HL-60 (cell line): ENCODE measurements at regions not wholly inside any gene's neighbourhood (a gene's known extent, or its start where the extent isn't known, plus 50 kb on each side); places are given as distances from the start of the nearest gene placed in this dataset.

Source experiments
- GABPA ChIP-seq: IDR thresholded peaks from 2 replicates; pipeline ENCODE4 v1.6.1; 2012; ENCODE audit warnings: low read depth
- POLR2AphosphoS5 ChIP-seq: IDR thresholded peaks from 2 replicates; pipeline ENCODE4 v1.6.1; 2012; ENCODE audit warnings: low read depth
- SPI1 ChIP-seq: IDR thresholded peaks from 2 replicates; pipeline ENCODE4 v1.6.1; 2012; ENCODE audit warnings: low read depth, mild to moderate bottlenecking, borderline replicate concordance
- TF ChIP-seq, protein P1 (sequence below): IDR thresholded peaks from 2 replicates; pipeline ENCODE4 v1.6.1; 2012; ENCODE audit warnings: low read depth; ENCODE audit not compliant: insufficient replicate concordance
- TF ChIP-seq, protein P2 (sequence below): IDR thresholded peaks from one replicate; pipeline ENCODE4 v1.5.1; 2011; ENCODE audit warnings: low read length, control low read depth, inconsistent platforms; ENCODE audit not compliant: insufficient read depth

DNA sequence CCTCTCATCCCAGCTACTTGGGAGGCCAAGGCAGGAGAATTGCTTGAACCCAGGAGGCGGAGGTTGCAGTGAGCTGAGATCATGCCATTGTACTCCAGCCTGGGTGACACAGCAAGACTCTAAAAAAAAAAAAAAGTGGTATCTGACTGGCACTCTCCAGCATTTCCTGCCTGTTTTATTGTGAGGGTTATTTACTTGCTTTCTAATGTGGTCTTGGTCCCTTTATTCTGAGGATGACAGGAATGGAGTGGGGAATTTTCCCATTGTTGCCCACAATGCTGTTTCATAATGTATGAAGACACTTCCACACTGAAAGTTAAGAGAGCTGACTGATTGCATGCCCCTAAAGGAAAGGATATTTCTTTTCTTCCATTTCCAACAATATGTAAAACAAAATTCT is 286.5 kb upstream of the MTNR1B start:
- TF ChIP-seq, protein P1, sequence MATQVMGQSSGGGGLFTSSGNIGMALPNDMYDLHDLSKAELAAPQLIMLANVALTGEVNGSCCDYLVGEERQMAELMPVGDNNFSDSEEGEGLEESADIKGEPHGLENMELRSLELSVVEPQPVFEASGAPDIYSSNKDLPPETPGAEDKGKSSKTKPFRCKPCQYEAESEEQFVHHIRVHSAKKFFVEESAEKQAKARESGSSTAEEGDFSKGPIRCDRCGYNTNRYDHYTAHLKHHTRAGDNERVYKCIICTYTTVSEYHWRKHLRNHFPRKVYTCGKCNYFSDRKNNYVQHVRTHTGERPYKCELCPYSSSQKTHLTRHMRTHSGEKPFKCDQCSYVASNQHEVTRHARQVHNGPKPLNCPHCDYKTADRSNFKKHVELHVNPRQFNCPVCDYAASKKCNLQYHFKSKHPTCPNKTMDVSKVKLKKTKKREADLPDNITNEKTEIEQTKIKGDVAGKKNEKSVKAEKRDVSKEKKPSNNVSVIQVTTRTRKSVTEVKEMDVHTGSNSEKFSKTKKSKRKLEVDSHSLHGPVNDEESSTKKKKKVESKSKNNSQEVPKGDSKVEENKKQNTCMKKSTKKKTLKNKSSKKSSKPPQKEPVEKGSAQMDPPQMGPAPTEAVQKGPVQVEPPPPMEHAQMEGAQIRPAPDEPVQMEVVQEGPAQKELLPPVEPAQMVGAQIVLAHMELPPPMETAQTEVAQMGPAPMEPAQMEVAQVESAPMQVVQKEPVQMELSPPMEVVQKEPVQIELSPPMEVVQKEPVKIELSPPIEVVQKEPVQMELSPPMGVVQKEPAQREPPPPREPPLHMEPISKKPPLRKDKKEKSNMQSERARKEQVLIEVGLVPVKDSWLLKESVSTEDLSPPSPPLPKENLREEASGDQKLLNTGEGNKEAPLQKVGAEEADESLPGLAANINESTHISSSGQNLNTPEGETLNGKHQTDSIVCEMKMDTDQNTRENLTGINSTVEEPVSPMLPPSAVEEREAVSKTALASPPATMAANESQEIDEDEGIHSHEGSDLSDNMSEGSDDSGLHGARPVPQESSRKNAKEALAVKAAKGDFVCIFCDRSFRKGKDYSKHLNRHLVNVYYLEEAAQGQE: no peak
- TF ChIP-seq, protein P2, sequence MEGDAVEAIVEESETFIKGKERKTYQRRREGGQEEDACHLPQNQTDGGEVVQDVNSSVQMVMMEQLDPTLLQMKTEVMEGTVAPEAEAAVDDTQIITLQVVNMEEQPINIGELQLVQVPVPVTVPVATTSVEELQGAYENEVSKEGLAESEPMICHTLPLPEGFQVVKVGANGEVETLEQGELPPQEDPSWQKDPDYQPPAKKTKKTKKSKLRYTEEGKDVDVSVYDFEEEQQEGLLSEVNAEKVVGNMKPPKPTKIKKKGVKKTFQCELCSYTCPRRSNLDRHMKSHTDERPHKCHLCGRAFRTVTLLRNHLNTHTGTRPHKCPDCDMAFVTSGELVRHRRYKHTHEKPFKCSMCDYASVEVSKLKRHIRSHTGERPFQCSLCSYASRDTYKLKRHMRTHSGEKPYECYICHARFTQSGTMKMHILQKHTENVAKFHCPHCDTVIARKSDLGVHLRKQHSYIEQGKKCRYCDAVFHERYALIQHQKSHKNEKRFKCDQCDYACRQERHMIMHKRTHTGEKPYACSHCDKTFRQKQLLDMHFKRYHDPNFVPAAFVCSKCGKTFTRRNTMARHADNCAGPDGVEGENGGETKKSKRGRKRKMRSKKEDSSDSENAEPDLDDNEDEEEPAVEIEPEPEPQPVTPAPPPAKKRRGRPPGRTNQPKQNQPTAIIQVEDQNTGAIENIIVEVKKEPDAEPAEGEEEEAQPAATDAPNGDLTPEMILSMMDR: no peak
- TF ChIP-seq GABPA (no peak), SPI1 (no peak), POLR2AphosphoS5 (no peak)
